Breast epithelium (tissue), 3 donors: ENCODE measurements at regions not wholly inside any gene's neighbourhood (a gene's known extent, or its start where the extent isn't known, plus 50 kb on each side); places are given as distances from the start of the nearest gene placed in this dataset.

Experiments used
- POLR2A ChIP-seq: fragments of 450-650 bp; IDR thresholded peaks from one replicate; pipeline ENCODE4 v1.6.1; 2016; ENCODE audit warnings: antibody characterized with exemption, mild to moderate bottlenecking, moderate library complexity
- POLR2AphosphoS5 ChIP-seq, 3 donors: sonication (generic); formaldehyde crosslinking; IDR thresholded peaks; one replicate each; pipeline ENCODE4 v1.6.1; 2017; ENCODE audit warnings: antibody characterized with exemption in 3 of 3
- TF ChIP-seq, protein P1 (sequence below), 3 donors: fragments of 450-650 bp; IDR thresholded peaks; one replicate each; pipeline ENCODE4 v1.5.1; 2016 to 2017; ENCODE audit warnings: antibody characterized with exemption in 3 of 3, mild to moderate bottlenecking in 3 of 3, moderate library complexity in 3 of 3

DNA sequence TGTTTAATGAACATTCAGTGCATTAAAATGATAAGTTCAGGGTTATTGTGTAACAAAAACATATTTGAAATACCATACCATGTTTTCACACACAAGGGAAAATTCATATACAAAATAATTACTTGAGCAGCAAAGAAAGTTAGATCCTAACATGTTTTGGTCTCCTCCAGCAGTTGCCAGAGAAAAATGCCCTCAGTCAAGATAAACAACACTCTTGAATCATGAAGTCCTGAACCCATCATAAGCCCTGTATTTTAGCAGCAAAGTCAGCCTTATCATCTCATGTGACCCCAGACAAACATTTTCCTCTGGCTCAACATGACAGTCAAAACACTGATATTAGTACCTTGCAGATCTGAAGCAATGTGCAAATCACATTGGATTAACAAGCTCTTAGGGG, 1541.1 kb upstream of the WWC1 start:
- TF ChIP-seq, protein P1, sequence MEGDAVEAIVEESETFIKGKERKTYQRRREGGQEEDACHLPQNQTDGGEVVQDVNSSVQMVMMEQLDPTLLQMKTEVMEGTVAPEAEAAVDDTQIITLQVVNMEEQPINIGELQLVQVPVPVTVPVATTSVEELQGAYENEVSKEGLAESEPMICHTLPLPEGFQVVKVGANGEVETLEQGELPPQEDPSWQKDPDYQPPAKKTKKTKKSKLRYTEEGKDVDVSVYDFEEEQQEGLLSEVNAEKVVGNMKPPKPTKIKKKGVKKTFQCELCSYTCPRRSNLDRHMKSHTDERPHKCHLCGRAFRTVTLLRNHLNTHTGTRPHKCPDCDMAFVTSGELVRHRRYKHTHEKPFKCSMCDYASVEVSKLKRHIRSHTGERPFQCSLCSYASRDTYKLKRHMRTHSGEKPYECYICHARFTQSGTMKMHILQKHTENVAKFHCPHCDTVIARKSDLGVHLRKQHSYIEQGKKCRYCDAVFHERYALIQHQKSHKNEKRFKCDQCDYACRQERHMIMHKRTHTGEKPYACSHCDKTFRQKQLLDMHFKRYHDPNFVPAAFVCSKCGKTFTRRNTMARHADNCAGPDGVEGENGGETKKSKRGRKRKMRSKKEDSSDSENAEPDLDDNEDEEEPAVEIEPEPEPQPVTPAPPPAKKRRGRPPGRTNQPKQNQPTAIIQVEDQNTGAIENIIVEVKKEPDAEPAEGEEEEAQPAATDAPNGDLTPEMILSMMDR (IDR thresholded peaks at IDR 0.05), result no peak
- TF ChIP-seq POLR2A, result no peak
- no peak for TF ChIP-seq POLR2AphosphoS5 (IDR thresholded peaks at IDR 0.05)
